ENCODE measurements at regions not wholly inside any gene's neighbourhood (a gene's known extent, or its start where the extent isn't known, plus 50 kb on each side); places are given as distances from the start of the nearest gene placed in this dataset.

- FAIRE-seq = no peak
- no peaks in the 10 kb centered on the region for H3K27me3 ChIP-seq (ENCODE audit: control insufficient read depth in 1 of 2, insufficient read depth in 2 of 2, low read length in 2 of 2)
- no peaks in the 10 kb centered on the region for H3K79me2 ChIP-seq (ENCODE audit: insufficient read depth, low read length)
- ChIA-PET CTCF (ENCODE audit: low intra/inter-chr PET ratio, low total read pairs) (no interaction called here), POLR2A (no interaction called here)
- H4K20me1 ChIP-seq (ENCODE audit: insufficient read depth, low read length) = no peaks in the 10 kb centered on the region
- no peak for ATAC-seq
- H2AFZ ChIP-seq (ENCODE audit: low read length) = no peak overlapping the region
- H3K9me3 ChIP-seq (ENCODE audit: low read length) = no peaks in the 10 kb centered on the region
- no peak overlapping the region for H3K27ac ChIP-seq (ENCODE audit: extremely low read length, insufficient read depth, low read length)
- no TSS peak for BruUV-seq (replicated peaks)
- WGBS (ENCODE audit: low lambda C conversion rate) = 3% methylated on average over 4 of the region's 4 CpGs
- DNase-seq (ENCODE audit: low spot score) = no peak
- no peaks in the 10 kb centered on the region for H3K36me3 ChIP-seq (replicated peaks in 1 of 2; ENCODE audit: control insufficient read depth in 1 of 2, insufficient read depth in 2 of 2, low read length in 2 of 2)
- H3K4me1 ChIP-seq (ENCODE audit: insufficient read depth, low read length) = no peaks in the 10 kb centered on the region
- H3K4me2 ChIP-seq (ENCODE audit: low read depth, low read length) = no peak overlapping the region
- no peak overlapping the region for H3K9ac ChIP-seq (ENCODE audit: insufficient read depth, low read depth, low read length)
- in situ Hi-C loops (cut with HindIII; ENCODE audit: extremely low pct_ligation_motif_present, low pct_unique_long_range_greater_than_20kb) = no loop called here
- H3K4me3 ChIP-seq (replicated peaks in 1 of 3; ENCODE audit: insufficient read depth in 1 of 3, low read depth in 2 of 3, low read length in 3 of 3) = no peak overlapping the region
- intact Hi-C loops (cut with micrococcal nuclease; ENCODE audit: unreplicated experiment) = no loop called here
- no peak for TF ChIP-seq GLMP (CRISPR knock-in tag; IDR thresholded peaks at IDR 0.05; ENCODE audit: borderline replicate concordance)
- no peak for TF ChIP-seq KAT8 (CRISPR knock-in tag; IDR thresholded peaks at IDR 0.05)
- no peak for TF ChIP-seq ETS1 (CRISPR knock-in tag; IDR thresholded peaks at IDR 0.05)
- no peak for TF ChIP-seq ZNF281 (CRISPR knock-in tag; IDR thresholded peaks at IDR 0.05; ENCODE audit: borderline replicate concordance)
- no peak for TF ChIP-seq ZSCAN20 (CRISPR knock-in tag; IDR thresholded peaks at IDR 0.05; ENCODE audit: borderline replicate concordance)
- TF ChIP-seq KDM3A (CRISPR knock-in tag; IDR thresholded peaks at IDR 0.05; ENCODE audit: low read depth) = no peak
- TF ChIP-seq CBFB (CRISPR knock-in tag; IDR thresholded peaks at IDR 0.05) = no peak
- no peak for TF ChIP-seq TEF (CRISPR knock-in tag; IDR thresholded peaks at IDR 0.05)
- TF ChIP-seq NR2F1 (CRISPR knock-in tag; IDR thresholded peaks at IDR 0.05) = no peak
- TF ChIP-seq PAX8 (CRISPR knock-in tag; IDR thresholded peaks at IDR 0.05; ENCODE audit: borderline replicate concordance) = no peak
- no peak for TF ChIP-seq THAP9 (CRISPR knock-in tag; IDR thresholded peaks at IDR 0.05; ENCODE audit: borderline replicate concordance)
- no peak for TF ChIP-seq TRAFD1 (CRISPR knock-in tag; IDR thresholded peaks at IDR 0.05; ENCODE audit: borderline replicate concordance)
- TF ChIP-seq TSC22D2 (CRISPR knock-in tag; IDR thresholded peaks at IDR 0.05; ENCODE audit: borderline replicate concordance) = no peak
- TF ChIP-seq NCOA5 (CRISPR knock-in tag; IDR thresholded peaks at IDR 0.05) = no peak
- TF ChIP-seq ZNF232 (CRISPR knock-in tag; IDR thresholded peaks at IDR 0.05; ENCODE audit: borderline replicate concordance) = no peak
Observed at GRCh38 chr12:66838366-66838765, 159.5 kb upstream of the GRIP1 start.

Measured in HepG2 (cell line).